ENCODE measurements at regions not wholly inside any gene's neighbourhood (a gene's known extent, or its start where the extent isn't known, plus 50 kb on each side); places are given as distances from the start of the nearest gene placed in this dataset.
"Not testable (repeated sequence)": the region's sequence is repeated elsewhere in the genome, so short reads cannot be mapped to it uniquely, and the experiment has no call there.

DNA sequence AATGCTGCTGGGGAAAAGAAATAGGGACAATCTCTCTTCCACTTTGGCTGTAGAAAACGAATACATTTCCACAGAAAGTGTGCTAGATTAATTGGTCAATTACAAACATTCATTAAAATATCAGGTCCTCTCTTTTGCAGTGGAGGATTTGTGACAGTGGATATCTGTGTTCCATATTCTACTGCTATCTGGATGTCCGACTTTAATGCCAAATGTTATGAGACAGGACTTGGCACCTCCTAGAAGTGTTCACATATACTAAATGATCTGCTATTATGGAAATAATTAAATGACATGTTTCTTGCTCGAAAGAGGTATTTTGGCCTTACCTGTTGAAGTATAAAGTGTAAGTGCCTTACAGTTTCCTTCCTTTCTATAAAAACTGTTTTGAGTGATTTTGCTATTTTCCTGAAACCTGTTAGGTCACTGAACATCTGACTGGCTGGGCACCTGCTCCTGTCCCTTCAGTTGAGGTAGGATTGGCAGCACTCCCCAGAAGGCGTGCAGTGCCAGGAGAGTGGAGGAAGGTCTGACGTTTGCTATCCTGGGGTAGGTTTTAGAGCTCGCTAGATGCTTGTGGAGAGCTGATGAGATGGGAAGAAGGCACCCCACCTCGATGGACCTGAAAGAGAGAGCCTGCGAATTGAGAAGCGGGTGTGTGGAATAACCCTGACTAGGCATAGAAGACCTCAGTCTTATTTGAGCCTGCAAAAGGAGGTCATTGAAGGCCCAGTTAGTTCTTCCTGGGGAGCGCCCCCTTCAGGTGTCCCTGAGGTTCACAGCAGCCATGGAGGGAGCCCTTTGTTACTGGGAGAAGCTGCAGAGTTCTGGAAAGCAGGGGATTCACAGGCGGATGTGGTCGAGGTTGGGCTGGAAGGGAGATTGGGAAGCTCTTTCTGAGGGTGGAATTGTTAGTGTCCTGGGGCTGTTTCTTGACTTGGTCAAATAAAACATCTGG is 159.4 kb upstream of the ZNF267 start:
- 0 to 42% (median 26%) methylated on average over 1 to 10 of the region's 12 CpGs; no CpG with 5 or more reads in 1 of the 10 experiments for WGBS, 10 experiments
- in situ Hi-C loops (cut with MboI; ENCODE audit: low pct_unique_long_range_greater_than_20kb in 2 of 9, low sequenced_read_pairs in 9 of 9, unreplicated experiment in 9 of 9), result no loop called here
- no peak for ATAC-seq (replicated peaks in 6 of 8)
- peaks cover 11 to 14% of the 10 kb centered on the region in 2 donors for H3K4me1 ChIP-seq (replicated peaks in 1 of 2)
- peak overlapping the region; percentile 93 for H3K27ac ChIP-seq
- H3K4me3 ChIP-seq, result peak overlapping the region; percentile 67 to 96 (median 87)

DNA sequence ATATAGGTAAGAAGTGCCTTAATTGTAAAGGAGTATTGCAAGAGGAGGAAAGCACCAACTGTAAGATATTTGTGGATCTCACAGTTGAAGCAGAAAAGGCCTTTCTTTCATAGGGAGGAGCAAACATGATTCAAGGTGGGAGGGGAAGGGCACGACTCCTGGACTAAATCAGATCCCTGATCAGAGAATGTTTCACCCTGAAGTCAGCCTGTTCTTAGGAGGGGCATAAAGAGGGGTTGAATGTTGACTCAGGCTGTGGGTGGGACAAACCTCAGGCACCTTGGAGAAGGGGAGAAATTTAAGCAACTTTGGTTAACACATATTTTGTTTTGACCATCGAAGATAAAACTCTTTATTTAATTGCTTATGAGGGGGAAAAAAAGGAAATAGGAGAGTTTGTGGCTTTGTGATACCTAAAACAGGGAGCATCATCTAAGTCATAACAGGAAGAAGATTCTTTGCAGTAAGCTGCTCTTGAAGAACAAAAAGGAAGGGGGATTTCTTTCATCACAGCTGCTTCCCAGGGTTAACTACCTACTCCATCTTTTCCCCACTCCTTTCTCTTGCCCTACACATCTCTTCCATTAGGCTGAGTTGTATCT is 158.6 kb upstream of the ZNF267 start:
- Histone ChIP-seq H3K27ac (no peak overlapping the region), H3K4me3 (peak overlapping the region in 3 of 5 donors; percentile 67 to 93 (median 87)), H3K4me1 (replicated peaks in 1 of 2) (peaks cover 11 to 14% of the 10 kb centered on the region in 2 donors)
- WGBS, 10 experiments, result 50 to 100% (median 84%) methylated on average over 1 to 2 of the region's 2 CpGs; no CpG with 5 or more reads in 2 of the 10 experiments
- no peak for ATAC-seq (replicated peaks in 6 of 8)
- in situ Hi-C loops (cut with MboI; ENCODE audit: low pct_unique_long_range_greater_than_20kb in 2 of 9, low sequenced_read_pairs in 9 of 9, unreplicated experiment in 9 of 9), result no loop called here

DNA sequence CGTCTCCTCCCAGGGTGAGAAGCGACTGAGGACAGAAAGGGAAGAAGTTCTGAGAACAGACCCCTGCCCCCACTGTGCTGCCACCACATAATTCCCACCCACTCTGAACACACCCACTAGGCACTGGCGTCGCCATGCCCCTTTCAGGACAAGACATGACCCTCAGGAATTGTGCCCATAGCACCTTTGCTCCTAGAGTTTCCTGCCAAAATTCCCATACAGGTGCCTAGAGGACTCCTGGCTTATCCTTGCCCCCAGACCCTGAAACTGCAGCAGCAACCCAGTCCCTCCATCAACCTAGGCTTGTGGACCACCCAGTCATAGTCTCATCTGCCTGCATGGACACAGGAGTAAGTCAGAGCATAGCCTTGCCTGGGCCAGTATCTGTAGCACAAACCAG is 157.7 kb upstream of the ZNF267 start:
- in situ Hi-C loops (cut with MboI; ENCODE audit: low pct_unique_long_range_greater_than_20kb in 2 of 9, low sequenced_read_pairs in 9 of 9, unreplicated experiment in 9 of 9), result no loop called here
- WGBS, 10 experiments, result 73 to 100% (median 100%) methylated on average over 1 to 3 of the region's 4 CpGs; no CpG with 5 or more reads in 5 of the 10 experiments
- H3K27ac ChIP-seq, result no peak overlapping the region

DNA sequence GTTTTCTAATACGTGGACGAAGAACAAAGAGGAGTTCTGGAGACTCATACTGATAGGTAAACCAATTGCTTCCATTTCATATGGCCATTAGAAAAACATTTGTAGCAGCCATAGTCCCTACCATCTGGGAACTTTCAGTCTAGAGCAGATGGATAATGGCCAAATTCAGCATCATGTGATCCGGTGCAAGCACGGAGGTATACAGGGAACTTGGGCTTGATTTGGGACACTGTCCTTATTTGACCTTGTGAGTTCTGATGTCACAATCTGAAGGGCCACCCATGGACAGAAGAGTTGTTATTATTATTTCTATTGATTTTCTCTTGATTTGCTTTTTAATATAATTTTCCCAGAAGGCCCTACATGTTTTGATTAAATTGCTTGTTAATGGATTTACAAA is 154.6 kb upstream of the ZNF267 start:
- in situ Hi-C loops (cut with MboI; ENCODE audit: low pct_unique_long_range_greater_than_20kb in 2 of 9, low sequenced_read_pairs in 9 of 9, unreplicated experiment in 9 of 9), result no loop called here
- peaks cover 8 to 14% of the 10 kb centered on the region in 2 donors for H3K4me1 ChIP-seq (replicated peaks in 1 of 2)
- WGBS, 10 experiments, result 80 to 96% (median 89%) methylated on average over 1 to 4 of the region's 4 CpGs; no CpG with 5 or more reads in 4 of the 10 experiments
- no peak overlapping the region for H3K27ac ChIP-seq
- H3K4me3 ChIP-seq, result no peak overlapping the region
- no peak for ATAC-seq (replicated peaks in 6 of 8)

More for the DNA sequence above, 157.7 kb upstream of the ZNF267 start:
- no peak overlapping the region for H3K4me3 ChIP-seq
- no peak for ATAC-seq (replicated peaks in 6 of 8)
- H3K4me1 ChIP-seq (replicated peaks in 1 of 2), result peaks cover 11 to 14% of the 10 kb centered on the region in 2 donors

DNA sequence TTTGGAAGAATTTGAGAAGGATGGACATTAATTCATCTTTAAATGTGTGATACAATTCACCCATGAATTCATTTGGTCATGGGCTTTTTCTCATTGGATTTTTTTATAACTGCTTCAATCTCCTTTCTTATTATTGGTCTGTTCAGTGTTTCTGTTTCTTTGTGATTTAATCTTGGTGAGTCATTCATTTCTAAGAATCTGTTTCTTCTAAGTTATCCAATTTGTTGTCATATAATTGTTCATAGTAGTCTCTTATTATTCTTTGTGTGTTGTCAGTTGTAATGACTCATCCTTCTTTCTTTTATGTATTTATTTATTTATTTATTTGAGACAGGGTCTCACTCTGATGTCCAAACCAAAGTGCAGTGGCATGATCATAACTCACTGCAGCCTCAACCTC is 146.1 kb upstream of the ZNF267 start:
- ATAC-seq (replicated peaks in 6 of 8), result no peak
- Histone ChIP-seq H3K4me1 (replicated peaks in 1 of 2) (no peaks in the 10 kb centered on the region), H3K27ac (no peak overlapping the region), H3K4me3 (no peak overlapping the region)
- in situ Hi-C loops (cut with MboI; ENCODE audit: low pct_unique_long_range_greater_than_20kb in 2 of 9, low sequenced_read_pairs in 9 of 9, unreplicated experiment in 9 of 9), result no loop called here

DNA sequence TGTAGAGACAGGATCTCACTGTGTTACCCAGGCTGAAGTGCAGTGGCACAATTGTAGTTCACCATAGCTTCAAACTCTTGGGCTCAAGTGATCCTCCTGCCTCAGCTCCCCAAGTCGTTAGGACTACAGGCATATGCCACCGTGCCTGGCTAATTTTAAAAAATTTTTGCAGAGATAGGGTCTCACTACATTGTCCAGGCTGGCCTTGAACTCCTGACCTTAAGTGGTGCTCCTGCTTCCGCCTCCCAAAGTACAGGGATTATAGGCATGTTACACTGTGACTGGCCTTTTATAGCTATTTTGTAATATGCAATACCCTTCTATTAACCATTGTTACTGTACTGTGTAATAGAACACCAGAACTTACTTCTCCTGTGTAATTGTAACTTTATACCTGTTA is 139.3 kb upstream of the ZNF267 start:
- H3K27ac ChIP-seq, result no peak overlapping the region
- no peaks in the 10 kb centered on the region for H3K4me1 ChIP-seq (replicated peaks in 1 of 2)
- no peak for ATAC-seq (replicated peaks in 6 of 8)
- WGBS, 10 experiments, result 64 to 100% (median 98%) methylated on average over 1 to 3 of the region's 3 CpGs; no CpG with 5 or more reads in 2 of the 10 experiments
- H3K4me3 ChIP-seq, result no peak overlapping the region
- in situ Hi-C loops (cut with MboI; ENCODE audit: low pct_unique_long_range_greater_than_20kb in 2 of 9, low sequenced_read_pairs in 9 of 9, unreplicated experiment in 9 of 9), result no loop called here

DNA sequence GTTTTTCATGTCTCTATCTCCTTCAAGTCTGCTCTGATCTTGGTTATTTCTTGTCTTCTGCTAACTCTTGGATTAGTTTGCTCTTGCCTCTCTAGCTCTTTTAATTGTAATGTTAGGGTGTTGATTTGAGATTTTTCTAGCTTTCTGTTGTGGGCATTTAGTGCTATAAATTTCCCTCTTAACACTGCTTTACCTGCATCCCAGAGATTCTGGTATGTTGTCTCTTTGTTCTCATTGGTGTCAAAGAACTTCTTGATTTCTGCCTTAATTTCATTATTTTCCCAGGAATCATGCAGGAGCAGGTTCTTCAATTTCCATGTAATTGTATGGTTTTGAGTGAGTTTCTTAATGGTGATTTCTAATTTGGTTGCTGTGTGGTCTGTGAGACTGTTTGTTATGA is 128.5 kb upstream of the ZNF267 start:
- H3K4me3 ChIP-seq; H3K27ac ChIP-seq; in situ Hi-C loops (cut with MboI; ENCODE audit: low pct_unique_long_range_greater_than_20kb in 2 of 9, low sequenced_read_pairs in 9 of 9, unreplicated experiment in 9 of 9); H3K4me1 ChIP-seq (replicated peaks in 1 of 2); ATAC-seq (replicated peaks in 6 of 8): not testable (repeated sequence)

DNA sequence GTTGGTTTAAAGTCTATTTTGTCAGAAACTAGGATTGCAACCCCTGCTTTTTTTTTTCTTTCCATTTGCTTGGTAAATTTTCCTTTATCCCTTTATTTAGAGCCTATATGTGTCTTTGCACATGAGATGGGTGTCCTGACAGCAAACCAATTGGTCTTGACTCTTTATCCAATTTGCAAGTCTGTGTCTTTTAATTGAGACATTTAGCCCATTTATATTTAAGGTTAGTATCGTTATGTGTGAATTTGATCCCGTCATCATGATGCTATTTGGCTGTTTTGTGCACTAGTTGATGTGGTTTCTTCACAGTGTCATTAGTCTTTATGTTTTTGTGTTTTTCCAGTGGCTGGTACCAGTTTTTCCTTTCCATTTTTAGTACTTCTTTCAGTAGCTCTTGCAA is 127.7 kb upstream of the ZNF267 start:
- Histone ChIP-seq H3K4me3 (no peak overlapping the region), H3K27ac (no peak overlapping the region), H3K4me1 (replicated peaks in 1 of 2) (no peaks in the 10 kb centered on the region)
- in situ Hi-C loops (cut with MboI; ENCODE audit: low pct_unique_long_range_greater_than_20kb in 2 of 9, low sequenced_read_pairs in 9 of 9, unreplicated experiment in 9 of 9), result no loop called here
- WGBS, 10 experiments, result 52 to 100% (median 93%) methylated on average over 1 to 2 of the region's 2 CpGs; no CpG with 5 or more reads in 1 of the 10 experiments
- no peak for ATAC-seq (replicated peaks in 6 of 8)

DNA sequence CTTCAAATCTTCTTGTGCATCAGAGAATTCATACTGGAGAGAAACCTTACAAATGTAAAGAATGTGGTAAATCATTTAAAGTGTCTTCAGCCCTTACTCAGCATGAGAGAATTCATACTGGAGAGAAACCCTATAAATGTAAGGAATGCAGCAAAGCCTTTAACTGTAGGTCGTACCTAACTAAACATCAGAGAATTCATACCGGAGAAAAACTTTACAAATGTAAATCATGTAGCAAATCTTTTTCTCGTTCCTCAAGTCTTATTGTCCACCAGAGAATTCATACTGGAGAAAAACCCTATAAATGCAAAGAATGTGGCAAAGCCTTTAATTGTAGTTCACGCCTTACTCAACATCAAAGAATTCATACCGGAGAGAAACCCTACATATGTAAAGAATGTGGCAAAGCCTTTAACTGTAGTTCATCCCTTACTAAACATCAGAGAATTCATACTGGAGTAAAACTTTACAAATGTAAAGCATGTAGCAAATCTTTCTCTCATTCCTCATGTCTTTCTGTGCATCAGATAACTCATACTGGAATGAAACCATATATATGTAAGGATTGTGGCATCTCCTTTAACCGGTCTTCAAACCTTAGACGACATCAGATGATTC is 118.5 kb upstream of the ZNF267 start:
- 80 to 100% (median 92%) methylated on average over 3 to 7 of the region's 7 CpGs for WGBS, 10 experiments
- no peak for ATAC-seq (replicated peaks in 6 of 8)
- H3K27ac ChIP-seq, result no peak overlapping the region
- no peaks in the 10 kb centered on the region for H3K4me1 ChIP-seq (replicated peaks in 1 of 2)
- H3K4me3 ChIP-seq, result no peak overlapping the region
- in situ Hi-C loops (cut with MboI; ENCODE audit: low pct_unique_long_range_greater_than_20kb in 2 of 9, low sequenced_read_pairs in 9 of 9, unreplicated experiment in 9 of 9), result no loop called here

DNA sequence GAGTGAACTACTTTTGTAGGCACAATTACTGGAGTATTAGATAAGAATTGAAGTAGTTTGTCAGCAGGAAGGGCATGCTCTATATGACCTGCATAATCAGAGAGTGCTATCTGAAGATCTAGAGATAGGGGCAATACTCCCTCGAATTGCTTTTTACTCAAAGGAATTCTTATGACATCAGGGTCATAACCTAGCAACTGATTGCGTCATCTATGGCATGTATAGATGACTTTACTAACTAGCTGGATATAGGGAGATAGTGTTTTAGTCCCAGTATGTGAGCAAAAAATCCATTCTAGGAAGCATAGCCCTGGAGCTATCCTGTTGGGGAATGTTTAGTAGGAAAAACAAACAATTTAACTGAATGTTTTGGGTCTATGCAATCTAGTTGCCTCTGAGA is 109.5 kb upstream of the ZNF267 start:
- no peak overlapping the region for H3K4me3 ChIP-seq
- no peak overlapping the region for H3K27ac ChIP-seq
- no peak for ATAC-seq (replicated peaks in 6 of 8)
- no peaks in the 10 kb centered on the region for H3K4me1 ChIP-seq (replicated peaks in 1 of 2)
- WGBS, 10 experiments, result 83 to 100% (median 100%) methylated on average over 1 to 2 of the region's 2 CpGs; no CpG with 5 or more reads in 1 of the 10 experiments
- in situ Hi-C loops (cut with MboI; ENCODE audit: low pct_unique_long_range_greater_than_20kb in 2 of 9, low sequenced_read_pairs in 9 of 9, unreplicated experiment in 9 of 9), result no loop called here

DNA sequence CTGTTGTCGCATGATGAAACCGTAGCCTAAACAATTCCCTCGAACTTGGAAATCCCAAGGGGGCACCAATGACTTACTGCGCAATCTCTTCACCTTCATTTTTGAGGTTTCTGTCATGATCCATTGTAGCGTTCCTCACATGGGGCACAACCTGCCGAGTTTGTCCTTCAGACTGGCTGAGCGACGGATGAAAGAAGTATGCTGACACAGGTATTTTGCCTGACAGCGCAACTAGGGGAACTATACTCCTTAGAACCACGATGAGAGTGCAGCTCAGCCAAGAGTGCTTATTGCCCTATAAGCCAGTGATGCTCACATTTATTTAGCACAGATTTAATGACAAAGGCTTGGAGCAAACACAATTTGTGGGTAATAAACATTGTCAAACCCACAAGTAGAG is 106.3 kb upstream of the ZNF267 start:
- in situ Hi-C loops (cut with MboI; ENCODE audit: low pct_unique_long_range_greater_than_20kb in 2 of 9, low sequenced_read_pairs in 9 of 9, unreplicated experiment in 9 of 9), result no loop called here
- H3K4me3 ChIP-seq, result no peak overlapping the region
- H3K4me1 ChIP-seq (replicated peaks in 1 of 2), result no peaks in the 10 kb centered on the region
- WGBS, 10 experiments, result 40 to 100% (median 91%) methylated on average over 1 to 10 of the region's 10 CpGs
- no peak for ATAC-seq (replicated peaks in 6 of 8)
- no peak overlapping the region for H3K27ac ChIP-seq

DNA sequence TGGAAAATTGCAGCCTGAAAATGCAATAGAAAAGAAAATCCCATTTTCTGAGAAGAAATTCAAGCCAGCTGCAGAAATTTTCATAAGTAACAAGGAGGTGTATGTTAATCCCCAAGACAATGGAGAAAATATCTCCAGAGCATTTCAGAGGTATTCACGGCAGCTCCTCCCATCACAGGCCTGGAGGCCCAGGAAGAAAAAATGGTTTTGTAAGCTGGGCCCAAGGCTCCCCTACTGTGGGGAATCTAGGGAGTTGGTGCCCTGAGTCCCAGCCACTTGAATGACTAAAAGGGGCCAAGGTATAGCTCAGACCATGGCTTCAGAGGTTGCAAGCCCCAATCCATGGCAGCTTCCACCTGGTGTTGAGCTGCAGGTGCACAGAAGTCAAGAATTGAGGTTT is 93.3 kb upstream of the ZNF267 start:
- no peak overlapping the region for H3K4me3 ChIP-seq
- WGBS, 10 experiments, result 0 to 100% (median 82%) methylated on average over 1 of the region's 1 CpG; no CpG with 5 or more reads in 4 of the 10 experiments
- ATAC-seq (replicated peaks in 6 of 8), result no peak

DNA sequence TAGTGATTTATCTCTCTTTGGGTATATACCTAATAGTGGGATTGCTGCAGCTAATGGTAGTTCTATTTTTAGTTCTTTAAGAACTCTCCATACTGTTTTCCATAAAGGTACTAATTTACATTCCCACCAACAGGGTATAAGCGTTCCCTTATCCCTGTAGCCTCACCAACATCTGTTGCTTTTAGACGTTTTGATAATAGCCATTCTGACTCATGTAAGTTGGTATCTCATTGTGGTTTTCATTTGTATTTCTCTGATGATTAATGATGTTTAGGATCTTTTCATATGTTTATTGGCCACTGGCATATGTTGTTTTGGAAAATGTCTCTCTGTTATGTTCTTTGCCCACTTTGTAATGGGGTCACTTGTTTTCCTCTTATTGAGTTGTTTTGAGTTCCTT is 88.5 kb upstream of the ZNF267 start:
- H3K4me3 ChIP-seq, result no peak overlapping the region
- ATAC-seq (replicated peaks in 6 of 8), result no peak
- in situ Hi-C loops (cut with MboI; ENCODE audit: low pct_unique_long_range_greater_than_20kb in 2 of 9, low sequenced_read_pairs in 9 of 9, unreplicated experiment in 9 of 9), result no loop called here
- no peak overlapping the region for H3K27ac ChIP-seq
- 0 to 36% (median 20%) methylated on average over 1 to 2 of the region's 2 CpGs; no CpG with 5 or more reads in 2 of the 10 experiments for WGBS, 10 experiments
- no peaks in the 10 kb centered on the region for H3K4me1 ChIP-seq (replicated peaks in 1 of 2)

More for the DNA sequence above, 93.3 kb upstream of the ZNF267 start:
- no peaks in the 10 kb centered on the region for H3K4me1 ChIP-seq (replicated peaks in 1 of 2)
- H3K27ac ChIP-seq, result no peak overlapping the region
- in situ Hi-C loops (cut with MboI; ENCODE audit: low pct_unique_long_range_greater_than_20kb in 2 of 9, low sequenced_read_pairs in 9 of 9, unreplicated experiment in 9 of 9), result no loop called here
